NCI-H748 treated with DMSO at 0.1 percent for 48 hours (cell line): ENCODE measurements at regions not wholly inside any gene's neighbourhood (a gene's known extent, or its start where the extent isn't known, plus 50 kb on each side); places are given as distances from the start of the nearest gene placed in this dataset.
A peak's percentile ranks its signal among the peaks of the same experiment; 100 is the strongest.

Experiments used
- DNase-seq: peaks from one replicate; lab custom pipeline; 2025; lab: John Stamatoyannopoulos, UW

- DNase-seq: no peak
Observed at GRCh38 chr13:47337781-47338507, 441.1 kb upstream of the HTR2A start.

GRCh38 chr13:47334173-47334572 lies 437.3 kb upstream of the HTR2A start:
- no peak for DNase-seq

GRCh38 chr13:47332149-47332548 lies 435.3 kb upstream of the HTR2A start:
- no peak for DNase-seq

GRCh38 chr13:47330031-47330430 lies 433.2 kb upstream of the HTR2A start:
- no peak for DNase-seq

- DNase-seq: no peak
Observed at GRCh38 chr13:47327861-47328260, 431.0 kb upstream of the HTR2A start.

- DNase-seq: no peak
Observed at GRCh38 chr13:47326061-47326460, 429.2 kb upstream of the HTR2A start.

- DNase-seq: no peak
Observed at GRCh38 chr13:47317356-47317755, 420.5 kb upstream of the HTR2A start.

- DNase-seq: peak; percentile 61
Observed at GRCh38 chr13:47310401-47310800, 413.5 kb upstream of the HTR2A start.

GRCh38 chr13:47306991-47307390 lies 410.1 kb upstream of the HTR2A start:
- no peak for DNase-seq

- no peak for DNase-seq
Observed at GRCh38 chr13:47303626-47304025, 406.8 kb upstream of the HTR2A start.

- DNase-seq: no peak
Observed at GRCh38 chr13:47299304-47299703, 402.5 kb upstream of the HTR2A start.

- no peak for DNase-seq
Observed at GRCh38 chr13:47298506-47298905, 401.7 kb upstream of the HTR2A start.

- no peak for DNase-seq
Observed at GRCh38 chr13:47294691-47295090, 397.8 kb upstream of the HTR2A start.

- no peak for DNase-seq
Observed at GRCh38 chr13:47291107-47291656, 394.3 kb upstream of the HTR2A start.

GRCh38 chr13:47289567-47289966 lies 392.7 kb upstream of the HTR2A start:
- DNase-seq: no peak

- DNase-seq: no peak
Observed at GRCh38 chr13:47288546-47288945, 391.7 kb upstream of the HTR2A start.

GRCh38 chr13:47287291-47287751 lies 390.5 kb upstream of the HTR2A start:
- DNase-seq: peak; percentile 40

- no peak for DNase-seq
Observed at GRCh38 chr13:47281991-47282390, 385.1 kb upstream of the HTR2A start.

GRCh38 chr13:47279920-47280319 lies 383.1 kb upstream of the HTR2A start:
- DNase-seq: no peak

- DNase-seq: no peak
Observed at GRCh38 chr13:47277774-47278173, 380.9 kb upstream of the HTR2A start.

GRCh38 chr13:47268270-47268669 lies 371.4 kb upstream of the HTR2A start:
- DNase-seq: no peak

GRCh38 chr13:47258384-47258783 lies 361.5 kb upstream of the HTR2A start:
- DNase-seq: no peak

GRCh38 chr13:47256618-47257017 lies 359.8 kb upstream of the HTR2A start:
- no peak for DNase-seq

- no peak for DNase-seq
Observed at GRCh38 chr13:47252627-47253026, 355.8 kb upstream of the HTR2A start.
